Peyer's patch (tissue), 4 donors: ENCODE measurements at regions not wholly inside any gene's neighbourhood (a gene's known extent, or its start where the extent isn't known, plus 50 kb on each side); places are given as distances from the start of the nearest gene placed in this dataset.

Experiments used
- POLR2A ChIP-seq, 2 donors: fragments of 450-650 bp; IDR thresholded peaks; one replicate each; pipeline ENCODE4 v1.5.1; 2017; ENCODE audit warnings: antibody characterized with exemption in 2 of 2, mild to moderate bottlenecking in 2 of 2, moderate library complexity in 2 of 2
- TF ChIP-seq, protein P1 (sequence below), 6 experiments: fragments of 450-650 bp in 4 of 6; fragments of 200-600 bp in 2 of 6; sonication (generic) in 1 of 6; IDR thresholded peaks; one replicate each; pipeline ENCODE4 v1.5.1; 2017 to 2019; ENCODE audit warnings: antibody characterized with exemption in 6 of 6, mild to moderate bottlenecking in 3 of 6, moderate library complexity in 1 of 6

DNA sequence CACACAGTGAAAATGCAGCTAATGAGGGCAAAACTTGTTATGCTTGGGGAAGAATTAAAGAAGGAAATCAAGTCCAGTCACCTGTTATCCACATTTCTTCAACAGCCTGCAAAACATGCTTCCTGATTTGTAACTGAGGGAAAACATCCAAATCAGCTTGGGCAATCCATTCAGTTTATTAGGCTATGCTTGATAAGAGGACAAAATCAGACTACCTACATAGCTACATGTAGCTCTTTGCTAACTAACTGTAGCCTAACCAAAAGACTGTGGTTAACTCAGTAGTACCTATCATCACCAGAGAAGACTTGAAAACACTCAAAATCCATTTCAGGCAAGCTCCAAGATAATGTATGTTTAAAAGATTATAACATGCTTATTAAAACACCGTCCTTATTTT, 436.4 kb downstream of the SHQ1 start:
- no peak for TF ChIP-seq POLR2A (IDR thresholded peaks at IDR 0.05)
- TF ChIP-seq, protein P1, sequence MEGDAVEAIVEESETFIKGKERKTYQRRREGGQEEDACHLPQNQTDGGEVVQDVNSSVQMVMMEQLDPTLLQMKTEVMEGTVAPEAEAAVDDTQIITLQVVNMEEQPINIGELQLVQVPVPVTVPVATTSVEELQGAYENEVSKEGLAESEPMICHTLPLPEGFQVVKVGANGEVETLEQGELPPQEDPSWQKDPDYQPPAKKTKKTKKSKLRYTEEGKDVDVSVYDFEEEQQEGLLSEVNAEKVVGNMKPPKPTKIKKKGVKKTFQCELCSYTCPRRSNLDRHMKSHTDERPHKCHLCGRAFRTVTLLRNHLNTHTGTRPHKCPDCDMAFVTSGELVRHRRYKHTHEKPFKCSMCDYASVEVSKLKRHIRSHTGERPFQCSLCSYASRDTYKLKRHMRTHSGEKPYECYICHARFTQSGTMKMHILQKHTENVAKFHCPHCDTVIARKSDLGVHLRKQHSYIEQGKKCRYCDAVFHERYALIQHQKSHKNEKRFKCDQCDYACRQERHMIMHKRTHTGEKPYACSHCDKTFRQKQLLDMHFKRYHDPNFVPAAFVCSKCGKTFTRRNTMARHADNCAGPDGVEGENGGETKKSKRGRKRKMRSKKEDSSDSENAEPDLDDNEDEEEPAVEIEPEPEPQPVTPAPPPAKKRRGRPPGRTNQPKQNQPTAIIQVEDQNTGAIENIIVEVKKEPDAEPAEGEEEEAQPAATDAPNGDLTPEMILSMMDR (IDR thresholded peaks at IDR 0.05): no peak
